ENCODE measurements at regions not wholly inside any gene's neighbourhood (a gene's known extent, or its start where the extent isn't known, plus 50 kb on each side); places are given as distances from the start of the nearest gene placed in this dataset.

DNA sequence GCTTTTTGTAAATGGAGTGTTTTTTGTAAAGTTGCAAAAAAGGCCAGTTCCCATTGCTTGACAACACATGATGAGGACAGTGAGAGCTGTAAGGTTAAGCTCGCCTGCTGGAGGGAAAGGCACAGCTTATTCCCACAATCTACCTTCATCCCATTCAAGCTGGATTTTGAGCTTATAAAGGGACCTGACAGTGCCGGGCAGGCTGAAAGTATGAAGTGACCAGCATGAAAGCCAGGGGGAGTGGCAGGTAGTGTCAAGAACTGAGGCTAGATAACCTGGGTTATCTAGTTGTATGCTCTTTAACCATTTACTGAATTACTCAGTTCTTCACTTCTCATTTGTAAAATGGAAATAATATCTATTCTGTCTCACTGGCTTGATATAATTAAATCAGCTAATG, 52.3 kb upstream of the KPNA4 start:
- POLR2A ChIA-PET (ENCODE audit: unreplicated experiment), result no interaction called here
- no peaks in the 10 kb centered on the region for H3K79me2 ChIP-seq (ENCODE audit: low read length)
- ATAC-seq (no peak), DNase-seq (no peak)
- intact Hi-C loops (cut with micrococcal nuclease), result no loop called here
- CTCF ChIA-PET, result no interaction called here
- no peak for TF ChIP-seq EZH2 (IDR thresholded peaks at IDR 0.05; ENCODE audit: low read length, unreplicated experiment)
- TF ChIP-seq, protein P1, sequence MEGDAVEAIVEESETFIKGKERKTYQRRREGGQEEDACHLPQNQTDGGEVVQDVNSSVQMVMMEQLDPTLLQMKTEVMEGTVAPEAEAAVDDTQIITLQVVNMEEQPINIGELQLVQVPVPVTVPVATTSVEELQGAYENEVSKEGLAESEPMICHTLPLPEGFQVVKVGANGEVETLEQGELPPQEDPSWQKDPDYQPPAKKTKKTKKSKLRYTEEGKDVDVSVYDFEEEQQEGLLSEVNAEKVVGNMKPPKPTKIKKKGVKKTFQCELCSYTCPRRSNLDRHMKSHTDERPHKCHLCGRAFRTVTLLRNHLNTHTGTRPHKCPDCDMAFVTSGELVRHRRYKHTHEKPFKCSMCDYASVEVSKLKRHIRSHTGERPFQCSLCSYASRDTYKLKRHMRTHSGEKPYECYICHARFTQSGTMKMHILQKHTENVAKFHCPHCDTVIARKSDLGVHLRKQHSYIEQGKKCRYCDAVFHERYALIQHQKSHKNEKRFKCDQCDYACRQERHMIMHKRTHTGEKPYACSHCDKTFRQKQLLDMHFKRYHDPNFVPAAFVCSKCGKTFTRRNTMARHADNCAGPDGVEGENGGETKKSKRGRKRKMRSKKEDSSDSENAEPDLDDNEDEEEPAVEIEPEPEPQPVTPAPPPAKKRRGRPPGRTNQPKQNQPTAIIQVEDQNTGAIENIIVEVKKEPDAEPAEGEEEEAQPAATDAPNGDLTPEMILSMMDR (conservative IDR thresholded peaks at IDR 0.05; ENCODE audit: low read depth, low read length), result no peak
- no peak for TF ChIP-seq EZH2phosphoT487 (IDR thresholded peaks at IDR 0.05; ENCODE audit: borderline replicate concordance, low read length)
- no peaks in the 10 kb centered on the region for H3F3A ChIP-seq (ENCODE audit: low read length, unreplicated experiment)
- H3K36me3 ChIP-seq (ENCODE audit: low read depth, low read length), result no peaks in the 10 kb centered on the region
- H3K9me3 ChIP-seq (ENCODE audit: low read length), result no peaks in the 10 kb centered on the region
- H3K4me2 ChIP-seq (ENCODE audit: low read length), result peak overlapping the region; percentile 76; the same call in 1 of the 2 replicates
- no TSS peak for BruUV-seq (replicated peaks)
- no peak overlapping the region for H3K9ac ChIP-seq (ENCODE audit: low read length)
- no peaks in the 10 kb centered on the region for H4K20me1 ChIP-seq (ENCODE audit: low read length)
- H3K27ac ChIP-seq (ENCODE audit: low read length), result peak overlapping the region; percentile 71; the same call in 1 of the 2 replicates
- H3K27me3 ChIP-seq (ENCODE audit: low read length), result no peaks in the 10 kb centered on the region
- H3K4me3 ChIP-seq (ENCODE audit: low read length), result no peak overlapping the region
- H3K4me1 ChIP-seq (ENCODE audit: insufficient read depth, low read length), result peaks cover 48% of the 10 kb centered on the region
- H2AFZ ChIP-seq (ENCODE audit: low read length), result no peak overlapping the region
- peaks cover 3% of the 10 kb centered on the region; the same call in 1 of the 2 replicates for H3K9me2 ChIP-seq (replicated peaks; ENCODE audit: low read length)

DNA sequence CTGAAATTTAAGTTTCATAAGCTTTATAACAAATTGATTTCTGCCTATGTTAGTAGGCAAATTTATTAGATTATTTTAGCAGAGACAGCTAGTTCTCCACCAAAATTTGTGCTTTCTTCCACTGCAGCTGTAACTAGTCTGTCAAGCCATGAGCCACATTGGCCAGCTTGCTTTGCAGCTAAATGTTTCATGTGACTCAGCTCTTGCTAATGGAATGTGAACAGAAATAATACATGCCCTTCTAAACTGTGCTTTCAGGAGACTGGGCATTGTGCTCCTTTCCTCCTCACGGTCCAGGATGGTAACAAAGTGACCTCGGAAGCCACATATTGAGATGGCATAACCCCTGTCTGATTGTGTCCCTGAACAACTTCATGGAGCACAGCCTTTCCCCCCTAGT, 51.3 kb upstream of the KPNA4 start:
- Histone ChIP-seq H3K36me3 (ENCODE audit: low read depth, low read length) (no peaks in the 10 kb centered on the region), H4K20me1 (ENCODE audit: low read length) (no peaks in the 10 kb centered on the region), H3K9me2 (replicated peaks; ENCODE audit: low read length) (peaks cover 3% of the 10 kb centered on the region; the same call in 1 of the 2 replicates), H3K27ac (ENCODE audit: low read length) (peak overlapping the region; percentile 12; the same call in 1 of the 2 replicates), H2AFZ (ENCODE audit: low read length) (0 out of 2 replicates have a peak overlapping the region, but pooled peaks have one; percentile 7), H3K27me3 (ENCODE audit: low read length) (no peaks in the 10 kb centered on the region), H3F3A (ENCODE audit: low read length, unreplicated experiment) (no peaks in the 10 kb centered on the region), H3K4me2 (ENCODE audit: low read length) (peak overlapping the region; percentile 34), H3K79me2 (ENCODE audit: low read length) (no peaks in the 10 kb centered on the region), H3K4me3 (ENCODE audit: low read length) (no peak overlapping the region), H3K9me3 (ENCODE audit: low read length) (no peaks in the 10 kb centered on the region), H3K4me1 (ENCODE audit: insufficient read depth, low read length) (peaks cover 48% of the 10 kb centered on the region), H3K9ac (ENCODE audit: low read length) (no peak overlapping the region)
- CTCF ChIA-PET, result interaction anchor here (0.7 kb wide), 1 partner anchor 40 kb away, joined by 3 read pairs; no protein-coding TSS in a partner anchor
- BruUV-seq (replicated peaks), result no TSS peak
- TF ChIP-seq EZH2 (IDR thresholded peaks at IDR 0.05; ENCODE audit: low read length, unreplicated experiment) (no peak), EZH2phosphoT487 (IDR thresholded peaks at IDR 0.05; ENCODE audit: borderline replicate concordance, low read length) (no peak)
- TF ChIP-seq, protein P1 (conservative IDR thresholded peaks at IDR 0.05; ENCODE audit: low read depth, low read length), result no peak
- ATAC-seq, result peak; percentile 87
- peak; percentile 75 for DNase-seq
- POLR2A ChIA-PET (ENCODE audit: unreplicated experiment), result no interaction called here
- intact Hi-C loops (cut with micrococcal nuclease), result no loop called here

DNA sequence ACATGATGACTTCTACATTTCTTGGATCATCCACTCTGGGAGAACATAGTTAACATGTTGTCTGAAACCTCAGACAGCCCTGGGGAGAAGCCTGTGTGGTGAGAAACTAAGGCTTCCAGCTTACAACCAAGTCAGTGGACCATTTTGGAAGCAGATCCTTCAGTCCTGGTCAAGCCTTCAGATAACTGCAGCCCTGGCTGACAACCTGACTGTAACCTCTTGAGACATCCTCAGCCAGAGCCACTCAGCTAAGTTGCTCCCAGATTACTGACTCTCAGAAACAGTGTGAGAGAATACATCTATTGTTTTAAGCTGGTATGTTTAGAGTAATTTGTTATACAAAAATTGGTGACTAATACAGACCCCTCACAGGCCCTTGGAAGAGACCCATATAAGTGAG, 50.9 kb upstream of the KPNA4 start:
- Histone ChIP-seq H3K4me3 (ENCODE audit: low read length) (no peak overlapping the region), H3F3A (ENCODE audit: low read length, unreplicated experiment) (no peaks in the 10 kb centered on the region), H3K9me2 (replicated peaks; ENCODE audit: low read length) (peaks cover 3% of the 10 kb centered on the region; the same call in 1 of the 2 replicates), H2AFZ (ENCODE audit: low read length) (no peak overlapping the region), H3K4me1 (ENCODE audit: insufficient read depth, low read length) (peaks cover 48% of the 10 kb centered on the region), H3K27me3 (ENCODE audit: low read length) (no peaks in the 10 kb centered on the region), H3K9me3 (ENCODE audit: low read length) (no peaks in the 10 kb centered on the region), H3K9ac (ENCODE audit: low read length) (no peak overlapping the region), H3K27ac (ENCODE audit: low read length) (no peak overlapping the region), H3K4me2 (ENCODE audit: low read length) (0 out of 2 replicates have a peak overlapping the region, but pooled peaks have one; percentile 34), H4K20me1 (ENCODE audit: low read length) (no peaks in the 10 kb centered on the region), H3K36me3 (ENCODE audit: low read depth, low read length) (no peaks in the 10 kb centered on the region), H3K79me2 (ENCODE audit: low read length) (no peaks in the 10 kb centered on the region)
- ChIA-PET CTCF (interaction anchor here (0.7 kb wide), 1 partner anchor 39 kb away, joined by 3 read pairs; no protein-coding TSS in a partner anchor), POLR2A (ENCODE audit: unreplicated experiment) (interaction anchor here (0.6 kb wide), 1 partner anchor 413 kb away, joined by 3 read pairs; no protein-coding TSS in a partner anchor)
- DNase-seq (no peak), ATAC-seq (peak; percentile 21)
- no peak for TF ChIP-seq EZH2 (IDR thresholded peaks at IDR 0.05; ENCODE audit: low read length, unreplicated experiment)
- TF ChIP-seq, protein P1 (conservative IDR thresholded peaks at IDR 0.05; ENCODE audit: low read depth, low read length), result no peak
- no peak for TF ChIP-seq EZH2phosphoT487 (IDR thresholded peaks at IDR 0.05; ENCODE audit: borderline replicate concordance, low read length)
- no TSS peak for BruUV-seq (replicated peaks)
- intact Hi-C loops (cut with micrococcal nuclease), result no loop called here

Data from PC-3 (cell line).